GM19468 (cell line): ENCODE measurements at regions not wholly inside any gene's neighbourhood (a gene's known extent, or its start where the extent isn't known, plus 50 kb on each side); places are given as distances from the start of the nearest gene placed in this dataset.
"Not testable (repeated sequence)": the region's sequence is repeated elsewhere in the genome, so short reads cannot be mapped to it uniquely, and the experiment has no call there.

ENCODE experiments used
- ATAC-seq: cut with Tn5 transposase; IDR thresholded peaks from one replicate; pipeline ENCODE4 v1.9.1; 2021; ENCODE audit warnings: mild to moderate bottlenecking, moderate library complexity, moderate number of reproducible peaks; ENCODE audit not compliant: unreplicated experiment; ENCODE audit errors: extremely low read depth

GRCh38 chr12:127133675-127134335 is 1133.2 kb upstream of the TMEM132C start:
- ATAC-seq, result no peak

- not testable (repeated sequence) for ATAC-seq
Measured at GRCh38 chr12:127140864-127141484, 1126.0 kb upstream of the TMEM132C start.

GRCh38 chr12:127143020-127143419 is 1124.0 kb upstream of the TMEM132C start:
- no peak for ATAC-seq

- ATAC-seq, result no peak
Measured at GRCh38 chr12:127144770-127145169, 1122.2 kb upstream of the TMEM132C start.

- ATAC-seq, result no peak
Measured at GRCh38 chr12:127145241-127145928, 1121.6 kb upstream of the TMEM132C start.

GRCh38 chr12:127145929-127146789 is 1120.8 kb upstream of the TMEM132C start:
- ATAC-seq, result no peak

GRCh38 chr12:127146991-127147718 is 1119.8 kb upstream of the TMEM132C start:
- no peak for ATAC-seq

GRCh38 chr12:127147724-127148123 is 1119.2 kb upstream of the TMEM132C start:
- ATAC-seq, result no peak

GRCh38 chr12:127148318-127148717 is 1118.7 kb upstream of the TMEM132C start:
- no peak for ATAC-seq

GRCh38 chr12:127149226-127149964 is 1117.6 kb upstream of the TMEM132C start:
- no peak for ATAC-seq

GRCh38 chr12:127150028-127150427 is 1116.9 kb upstream of the TMEM132C start:
- no peak for ATAC-seq

GRCh38 chr12:127150479-127150878 is 1116.5 kb upstream of the TMEM132C start:
- no peak for ATAC-seq

- no peak for ATAC-seq
Measured at GRCh38 chr12:127150956-127151355, 1116.0 kb upstream of the TMEM132C start.

GRCh38 chr12:127153996-127154395 is 1113.0 kb upstream of the TMEM132C start:
- ATAC-seq, result no peak

- ATAC-seq, result not testable (repeated sequence)
Measured at GRCh38 chr12:127154830-127155229, 1112.1 kb upstream of the TMEM132C start.

- not testable (repeated sequence) for ATAC-seq
Measured at GRCh38 chr12:127155935-127156619, 1110.9 kb upstream of the TMEM132C start.

- ATAC-seq, result not testable (repeated sequence)
Measured at GRCh38 chr12:127157501-127158366, 1109.2 kb upstream of the TMEM132C start.
